Bronchial epithelial cell (primary cell): ENCODE measurements at regions not wholly inside any gene's neighbourhood (a gene's known extent, or its start where the extent isn't known, plus 50 kb on each side); places are given as distances from the start of the nearest gene placed in this dataset.

ENCODE experiments used
- DNase-seq: peaks from one replicate; pipeline ENCODE4 v3.0.0-alpha.2; 2010; ENCODE audit warnings: low read depth
- FAIRE-seq: peaks from 2 replicates; lab custom pipeline; 2011; peaks lifted over from hg19 to GRCh38; lab: Jason Lieb, UNC
- H3K27me3 ChIP-seq: 2 replicates; pipeline ENCODE4 v1.5.1; 2011; ENCODE audit warnings: low read length; ENCODE audit not compliant: control insufficient read depth, insufficient read depth
- H3K36me3 ChIP-seq: 2 replicates; pipeline ENCODE4 v1.5.1; 2011; ENCODE audit warnings: low read length; ENCODE audit not compliant: control insufficient read depth, insufficient read depth
- H3K4me3 ChIP-seq: 2 replicates; pipeline ENCODE4 v1.5.1; 2011; ENCODE audit warnings: mild to moderate bottlenecking, low read depth, low read length, control low read depth
- CTCF ChIP-seq: IDR thresholded peaks from 2 replicates; pipeline ENCODE4 v1.5.1; 2011; ENCODE audit warnings: mild to moderate bottlenecking, moderate library complexity, low read length, control low read depth, inconsistent platforms; ENCODE audit not compliant: insufficient read depth, severe bottlenecking

- Histone ChIP-seq H3K36me3 (no peaks in the 10 kb centered on the region), H3K4me3 (no peak overlapping the region), H3K27me3 (no peaks in the 10 kb centered on the region)
- DNase-seq (no peak), FAIRE-seq (no peak)
- no peak for TF ChIP-seq CTCF
These were observed 83.5 kb downstream of the VCY1B start for GRCh38 chrY:14139521-14139920.

GRCh38 chrY:14145614-14146013 lies 89.6 kb downstream of the VCY1B start:
- Histone ChIP-seq H3K36me3 (no peaks in the 10 kb centered on the region), H3K4me3 (no peak overlapping the region), H3K27me3 (no peaks in the 10 kb centered on the region)
- DNase-seq = no peak
- no peak for FAIRE-seq
- no peak for TF ChIP-seq CTCF

- no peaks in the 10 kb centered on the region for H3K36me3 ChIP-seq
- H3K4me3 ChIP-seq = no peak overlapping the region
- peak; percentile 54 for DNase-seq
- H3K27me3 ChIP-seq = no peaks in the 10 kb centered on the region
- no peak for FAIRE-seq
- no peak for TF ChIP-seq CTCF
These were observed 126.7 kb downstream of the VCY1B start for GRCh38 chrY:14182776-14183175.

- H3K27me3 ChIP-seq = no peaks in the 10 kb centered on the region
- no peak for FAIRE-seq
- DNase-seq = peak; percentile 5
- H3K4me3 ChIP-seq = no peak overlapping the region
- no peak for TF ChIP-seq CTCF
- no peaks in the 10 kb centered on the region for H3K36me3 ChIP-seq
These were observed 166.0 kb downstream of the VCY1B start for GRCh38 chrY:14222014-14222413.

- no peak for TF ChIP-seq CTCF
- no peaks in the 10 kb centered on the region for H3K36me3 ChIP-seq
- no peaks in the 10 kb centered on the region for H3K27me3 ChIP-seq
- DNase-seq (peak; percentile 13), FAIRE-seq (no peak)
- no peak overlapping the region for H3K4me3 ChIP-seq
These were observed 175.7 kb downstream of the VCY1B start for GRCh38 chrY:14231703-14232102.

GRCh38 chrY:14235070-14235469 lies 179.0 kb downstream of the VCY1B start:
- FAIRE-seq = no peak
- no peak for TF ChIP-seq CTCF
- H3K4me3 ChIP-seq = no peak overlapping the region
- no peaks in the 10 kb centered on the region for H3K36me3 ChIP-seq
- H3K27me3 ChIP-seq = no peaks in the 10 kb centered on the region
- no peak for DNase-seq
